Activated T-cell treated with anti-CD3 and anti-CD28 coated beads for 24 hours (primary cell): ENCODE measurements at regions not wholly inside any gene's neighbourhood (a gene's known extent, or its start where the extent isn't known, plus 50 kb on each side); places are given as distances from the start of the nearest gene placed in this dataset.

Source experiments
- DNase-seq: peaks from one replicate; pipeline ENCODE4 v3.0.0-alpha.2; 2020; ENCODE audit warnings: low read depth

DNA sequence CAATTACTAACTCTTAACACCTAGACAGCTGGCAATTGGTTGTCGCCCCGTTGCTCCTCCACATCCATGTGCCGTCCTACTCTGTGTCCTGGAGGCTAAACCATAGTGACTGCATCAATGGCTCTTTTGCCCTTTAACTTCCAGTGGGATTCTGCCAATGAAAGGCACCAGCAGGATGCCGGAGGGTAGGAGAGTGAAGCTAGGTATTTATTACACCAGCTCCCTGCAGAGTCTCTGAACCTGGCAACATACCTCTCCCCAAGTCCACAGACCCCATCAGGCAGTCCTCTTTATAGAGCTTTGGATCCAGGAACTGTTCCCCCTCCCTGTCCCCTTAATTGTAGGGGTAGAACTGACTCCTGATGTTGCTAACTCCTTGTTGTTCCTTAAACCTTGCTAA lies 426.8 kb downstream of the HNRNPD start:
- no peak for DNase-seq

DNA sequence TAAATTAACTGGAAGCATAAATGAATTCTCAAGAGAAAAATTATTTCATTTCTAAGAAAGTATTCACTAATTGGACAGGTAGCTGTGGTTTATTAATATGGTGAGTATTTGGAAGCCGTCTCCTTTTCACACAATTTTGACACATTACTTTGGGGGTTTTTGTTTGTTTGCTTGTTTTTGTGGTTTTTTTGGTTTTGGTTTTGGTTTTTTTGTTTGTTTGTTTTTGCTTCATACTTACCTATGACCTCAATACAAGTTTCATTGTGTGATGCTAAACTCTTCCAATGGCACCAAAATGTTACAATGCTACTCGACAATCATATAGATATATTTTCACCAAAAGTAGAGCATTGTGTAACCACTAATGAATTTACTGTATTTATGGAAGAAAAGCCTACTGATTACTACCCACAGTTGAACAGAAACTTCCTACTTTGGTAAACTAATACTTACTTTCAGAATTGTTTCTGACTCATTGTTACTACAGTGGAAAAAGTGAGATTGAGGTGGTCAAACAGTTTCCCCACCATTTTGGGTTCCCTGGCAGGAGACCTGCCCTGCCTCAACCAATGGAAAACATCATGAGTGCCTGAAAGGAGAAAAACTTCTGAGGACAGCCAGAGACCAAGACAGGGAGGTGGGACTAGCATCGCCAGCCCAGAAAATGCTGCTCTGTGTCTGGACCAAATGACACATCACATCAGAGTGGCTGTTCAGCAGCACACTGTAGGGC lies 443.1 kb downstream of the HNRNPD start:
- no peak for DNase-seq

DNA sequence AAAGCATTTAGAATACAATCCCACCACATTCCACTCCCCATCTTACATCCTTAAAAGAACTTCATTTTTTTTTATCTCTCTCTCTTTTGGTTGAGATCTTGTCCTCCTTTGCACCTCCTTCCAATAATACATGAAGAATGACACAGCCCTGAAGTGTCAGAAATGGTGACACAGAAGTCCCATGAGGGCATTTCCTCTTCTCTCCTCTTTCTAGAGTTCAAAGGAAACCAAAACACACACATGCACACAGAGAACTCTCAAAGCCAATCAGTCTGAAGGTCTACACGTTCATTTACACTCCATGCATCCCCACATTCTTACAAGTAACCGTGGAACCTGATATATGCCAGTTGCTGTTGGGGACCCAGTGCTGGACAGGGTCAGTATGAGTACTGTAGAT lies 450.7 kb downstream of the HNRNPD start:
- DNase-seq, result no peak

DNA sequence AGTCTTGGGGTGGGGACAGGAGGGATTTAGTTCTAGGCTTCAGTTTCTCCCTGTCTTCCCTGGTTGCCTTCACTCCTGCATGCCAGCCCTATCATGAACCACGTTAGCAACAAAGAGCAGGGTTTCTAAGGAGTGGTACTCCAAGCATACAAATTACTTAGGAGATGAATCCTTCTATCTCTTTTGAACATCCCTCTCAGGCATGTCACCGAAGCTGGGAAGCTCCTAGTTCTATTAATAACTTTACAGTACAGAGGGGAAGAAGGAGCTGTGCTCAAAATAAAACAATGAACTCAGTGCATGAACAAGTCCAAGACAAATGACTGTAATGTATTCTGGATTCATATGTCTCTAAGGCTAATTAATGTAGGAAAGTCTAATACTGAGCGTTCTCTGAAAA lies 450.6 kb upstream of the RASGEF1B start:
- DNase-seq, result no peak

DNA sequence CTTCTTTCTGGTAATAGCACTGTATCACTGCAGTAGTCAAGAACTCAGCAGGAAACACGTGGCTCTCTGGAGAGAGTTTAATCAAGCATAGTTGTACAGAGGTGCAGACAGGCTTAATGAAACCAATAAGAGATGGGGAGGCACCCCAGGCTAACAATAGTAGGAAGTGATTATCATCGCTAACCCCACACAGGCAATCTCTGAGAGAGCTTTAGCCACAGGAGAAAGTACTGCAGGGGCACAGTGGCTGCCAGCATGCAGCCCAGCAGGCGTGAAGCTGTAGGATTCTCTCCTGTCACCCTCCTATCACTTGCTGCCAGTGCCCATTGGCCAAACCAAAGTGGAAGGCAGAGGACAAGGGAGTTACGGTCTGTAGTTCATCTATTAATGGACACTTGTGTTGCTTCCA lies 450.0 kb upstream of the RASGEF1B start:
- no peak for DNase-seq

DNA sequence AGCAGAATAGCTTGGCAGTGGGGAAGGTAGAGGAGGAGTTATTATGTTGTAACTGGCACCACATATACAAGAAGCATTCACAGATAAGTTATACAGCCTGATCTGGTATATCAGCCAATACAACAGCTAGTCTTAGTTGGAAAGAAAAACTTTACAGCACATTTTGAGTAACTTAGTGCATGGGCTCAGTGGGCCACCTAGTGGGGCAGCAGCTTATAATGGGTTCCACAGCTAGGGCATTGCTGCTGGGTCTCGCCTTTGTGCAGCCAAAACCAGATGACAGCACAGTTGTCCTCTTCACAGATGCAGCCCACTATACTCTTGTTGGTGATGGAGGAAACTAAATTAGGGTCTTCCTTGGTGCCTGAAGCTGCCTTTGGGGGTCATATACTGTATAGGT lies 448.1 kb upstream of the RASGEF1B start:
- no peak for DNase-seq

DNA sequence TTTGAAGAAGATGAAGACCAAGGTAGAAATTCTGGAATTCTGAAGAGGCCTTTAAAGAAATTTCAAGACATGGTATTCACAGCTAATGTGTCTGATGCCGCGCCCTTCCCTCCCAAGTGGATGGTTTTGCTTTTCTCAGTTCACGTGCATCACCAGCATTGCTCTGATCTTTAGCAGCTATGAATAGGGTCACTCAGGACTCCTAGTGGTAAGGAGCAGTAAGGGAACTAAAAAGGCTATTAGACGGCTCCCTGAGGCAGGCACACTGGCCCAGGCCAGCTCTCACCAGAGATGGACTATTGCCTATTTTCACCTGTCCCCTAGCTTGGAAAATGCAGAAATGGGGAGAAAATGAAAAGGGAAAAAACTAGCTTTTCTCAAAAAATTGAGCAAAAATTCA lies 447.5 kb upstream of the RASGEF1B start:
- no peak for DNase-seq

DNA sequence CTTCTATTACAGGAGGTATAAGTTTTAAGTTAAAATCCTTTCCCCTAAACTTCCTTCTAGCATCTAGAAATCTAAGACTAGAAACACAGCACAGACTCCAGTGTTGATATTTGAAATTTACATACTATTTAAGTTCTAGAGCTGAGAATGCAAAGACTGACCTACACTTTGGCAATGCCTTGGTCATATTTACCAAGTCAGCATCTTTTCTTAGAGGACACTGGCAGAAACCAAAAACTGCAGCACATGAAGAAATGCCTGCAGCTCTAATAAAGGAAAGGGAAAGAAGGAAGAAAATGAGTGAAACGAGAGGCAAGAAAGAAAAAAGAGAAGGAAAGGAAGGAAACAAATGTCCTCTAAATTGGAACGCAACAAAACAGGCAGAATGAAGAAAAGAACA lies 443.7 kb upstream of the RASGEF1B start:
- no peak for DNase-seq

DNA sequence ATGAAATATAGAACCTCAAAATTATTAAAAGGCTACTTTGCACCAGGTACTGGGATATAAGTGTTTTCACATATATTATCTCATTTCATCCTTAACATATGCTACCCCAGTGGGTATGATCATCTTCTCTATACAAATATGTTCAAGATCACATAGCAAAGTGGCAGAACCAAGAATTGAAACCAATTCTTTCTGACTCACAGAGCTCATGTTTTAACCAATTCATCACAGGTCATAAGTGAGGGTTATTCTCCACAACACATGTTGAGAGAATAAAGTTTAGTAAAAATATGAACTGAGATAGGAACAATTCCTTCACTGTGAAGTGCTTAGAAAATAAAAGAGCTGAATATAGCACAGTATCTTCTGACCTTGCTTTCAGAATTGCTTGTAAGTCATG lies 442.9 kb upstream of the RASGEF1B start:
- DNase-seq, result no peak

DNA sequence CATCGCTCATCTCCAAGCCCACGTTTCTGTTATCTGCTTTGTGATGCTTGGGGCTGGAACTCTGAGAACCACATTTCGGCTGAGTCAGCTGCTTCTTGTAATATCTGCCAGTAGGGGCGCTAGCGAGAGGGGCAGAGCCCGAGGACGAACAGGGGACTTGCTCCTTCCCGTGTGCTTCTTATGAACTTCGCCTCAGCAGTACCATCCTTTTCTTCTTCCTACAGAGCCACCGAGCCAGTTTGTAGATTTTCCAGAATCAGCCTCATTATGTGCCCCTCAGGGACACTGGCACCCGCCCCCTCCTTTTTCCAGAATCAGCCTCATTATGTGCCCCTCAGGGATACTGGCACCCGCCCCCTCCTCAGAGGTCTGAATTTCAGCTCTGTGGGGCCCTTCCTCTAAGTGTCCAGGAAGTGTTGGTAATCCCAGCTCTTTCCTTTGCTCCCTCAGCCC lies 441.7 kb upstream of the RASGEF1B start:
- DNase-seq, result peak; percentile 48

DNA sequence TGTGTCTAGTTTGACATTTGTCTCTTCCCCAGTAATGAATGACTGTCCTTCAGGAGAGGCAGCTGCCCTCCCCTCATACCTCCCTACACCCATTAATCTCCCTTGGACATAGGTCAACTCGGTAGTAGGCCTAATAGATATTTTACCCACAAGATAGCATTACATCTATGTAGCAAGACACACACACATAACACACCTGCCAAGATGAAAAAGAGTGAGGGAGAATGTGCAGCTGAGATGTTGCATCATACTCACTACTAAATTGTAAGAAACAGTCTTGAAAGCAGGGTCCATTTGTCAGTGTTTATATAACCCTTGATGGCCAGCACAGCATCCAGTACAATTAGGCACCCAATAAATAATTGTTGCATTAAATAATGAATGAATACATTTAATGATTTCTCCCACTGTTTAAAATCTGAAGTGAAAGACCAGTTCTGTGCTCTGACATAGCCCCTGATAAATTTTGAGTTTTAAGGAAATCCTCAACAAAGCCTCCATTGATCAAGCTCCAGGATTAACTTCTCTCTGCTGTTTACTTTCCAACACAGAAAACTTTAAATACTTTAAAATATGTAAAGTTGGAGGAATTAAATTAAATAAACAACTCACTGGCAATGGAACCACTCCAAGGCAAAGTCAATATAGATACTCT lies 440.8 kb upstream of the RASGEF1B start:
- no peak for DNase-seq

DNA sequence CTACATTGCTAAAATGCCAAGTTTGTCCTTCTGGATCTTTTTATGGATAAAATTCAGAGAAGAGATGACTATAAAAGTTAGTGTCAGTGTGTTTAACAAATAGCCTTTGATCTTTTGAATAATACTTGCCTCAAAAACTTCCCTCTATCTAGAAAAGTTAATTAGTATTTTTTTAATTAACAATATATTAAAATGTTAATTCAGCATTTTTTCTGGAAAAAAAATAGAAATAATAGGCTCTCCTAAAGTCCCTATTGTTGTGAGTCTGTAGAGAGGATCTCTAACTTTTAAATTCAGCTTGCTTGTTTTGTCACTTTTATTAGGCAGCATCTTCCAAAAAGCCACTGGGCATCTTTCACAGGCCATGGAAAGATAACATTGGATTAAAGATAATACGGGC lies 435.2 kb upstream of the RASGEF1B start:
- no peak for DNase-seq

DNA sequence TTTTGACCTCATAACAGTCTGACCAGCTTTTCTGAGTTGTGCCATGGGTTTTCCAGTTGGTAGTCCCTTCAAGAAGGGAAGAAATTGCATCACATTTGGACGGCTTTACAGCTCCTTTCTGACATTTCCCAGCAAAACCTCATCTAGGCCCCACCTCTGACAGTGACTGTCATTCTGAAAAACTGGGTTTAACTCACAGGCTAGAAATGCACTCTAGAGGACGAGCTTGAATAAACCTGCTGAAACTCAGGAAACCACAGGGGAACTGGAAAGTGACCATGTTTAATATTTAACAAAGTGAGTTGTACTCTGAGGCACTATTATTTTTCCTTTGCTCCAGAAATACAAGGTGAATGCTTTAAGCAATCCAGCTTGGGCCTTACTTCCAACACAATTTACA lies 434.3 kb upstream of the RASGEF1B start:
- no peak for DNase-seq

DNA sequence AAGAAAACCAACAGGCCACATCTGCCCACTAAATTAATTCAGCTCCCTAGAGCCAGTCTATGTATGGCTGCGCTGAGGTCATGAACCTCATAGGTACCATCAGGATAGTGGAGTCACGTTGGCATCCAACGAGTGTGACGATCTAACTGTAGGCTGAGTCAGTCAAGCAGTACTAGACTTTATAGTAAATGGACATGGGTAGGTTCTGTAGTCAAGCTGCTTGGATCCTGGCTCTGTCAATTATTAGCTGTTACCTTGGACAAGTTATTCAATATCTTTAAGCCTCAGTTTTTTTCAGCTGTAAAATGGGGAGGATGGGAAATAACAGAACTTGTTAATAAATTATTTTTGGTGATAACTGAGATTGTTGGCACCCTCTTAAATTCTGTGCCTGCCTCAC lies 432.4 kb upstream of the RASGEF1B start:
- no peak for DNase-seq

DNA sequence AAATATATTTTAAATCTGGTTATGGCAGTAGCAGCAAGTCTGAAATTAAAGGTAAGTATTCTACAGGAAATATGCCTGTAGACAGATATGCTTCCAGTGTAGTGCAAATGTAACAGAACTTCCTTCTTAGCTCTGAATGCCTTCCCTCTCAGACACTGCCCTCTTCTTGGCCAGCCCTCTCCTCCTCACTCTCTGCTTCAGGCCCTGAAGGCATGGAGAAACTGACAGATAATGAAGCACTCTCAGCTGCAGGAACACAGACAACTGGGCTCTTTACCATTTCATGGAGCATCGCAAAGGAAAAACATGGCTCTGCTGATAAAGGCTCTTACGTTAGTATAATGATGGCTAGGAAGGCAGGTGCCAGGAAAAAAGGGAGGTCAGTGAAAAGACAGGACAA lies 431.5 kb upstream of the RASGEF1B start:
- DNase-seq, result no peak

DNA sequence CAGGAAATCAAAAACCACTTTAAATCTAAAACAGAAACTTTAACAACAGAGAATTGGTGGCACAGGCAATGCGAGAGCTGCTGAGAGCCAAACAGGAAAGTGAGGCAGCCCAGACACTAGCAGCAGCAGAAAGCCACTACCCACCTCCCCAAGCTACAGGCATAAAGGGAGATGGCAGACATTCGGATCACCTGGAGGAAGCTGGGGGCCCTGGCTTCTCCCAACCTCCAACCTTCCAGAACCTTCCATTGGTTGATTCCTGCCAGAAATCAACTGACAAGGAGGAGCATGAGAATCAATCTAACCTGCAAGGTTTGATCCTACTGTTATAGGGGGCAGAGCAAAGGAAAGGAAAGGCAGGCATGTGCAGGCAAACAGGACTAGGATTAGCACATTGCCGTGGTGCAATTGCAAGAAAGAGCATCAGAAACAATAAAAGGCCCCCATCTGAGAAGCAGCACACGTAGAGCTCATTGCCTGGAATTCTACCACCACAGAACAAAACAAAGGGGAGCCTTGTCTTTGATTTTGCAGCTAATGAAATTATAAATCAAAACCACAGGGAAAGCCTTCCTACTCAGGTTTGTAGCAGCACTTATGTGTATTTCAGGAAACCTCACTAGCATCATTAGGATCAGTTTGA lies 427.3 kb upstream of the RASGEF1B start:
- DNase-seq, result no peak

DNA sequence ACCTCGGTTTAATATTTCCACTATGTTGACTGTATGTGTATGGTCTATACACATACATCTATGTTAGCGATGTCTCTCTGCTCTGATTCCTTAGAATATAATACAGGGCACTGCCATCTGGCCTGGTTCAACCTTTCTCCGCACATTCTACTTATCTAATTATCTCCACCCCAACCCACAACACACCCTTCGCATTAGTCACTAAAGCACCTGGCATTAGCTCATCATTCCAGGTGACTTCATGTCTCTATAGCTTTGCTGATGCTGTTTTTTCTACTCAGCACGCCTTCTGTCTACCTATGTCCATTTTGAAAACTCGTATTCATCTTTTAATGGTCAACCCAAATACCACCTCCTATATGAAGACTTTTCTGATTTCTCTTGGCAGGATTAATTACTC lies 425.2 kb upstream of the RASGEF1B start:
- DNase-seq, result no peak

DNA sequence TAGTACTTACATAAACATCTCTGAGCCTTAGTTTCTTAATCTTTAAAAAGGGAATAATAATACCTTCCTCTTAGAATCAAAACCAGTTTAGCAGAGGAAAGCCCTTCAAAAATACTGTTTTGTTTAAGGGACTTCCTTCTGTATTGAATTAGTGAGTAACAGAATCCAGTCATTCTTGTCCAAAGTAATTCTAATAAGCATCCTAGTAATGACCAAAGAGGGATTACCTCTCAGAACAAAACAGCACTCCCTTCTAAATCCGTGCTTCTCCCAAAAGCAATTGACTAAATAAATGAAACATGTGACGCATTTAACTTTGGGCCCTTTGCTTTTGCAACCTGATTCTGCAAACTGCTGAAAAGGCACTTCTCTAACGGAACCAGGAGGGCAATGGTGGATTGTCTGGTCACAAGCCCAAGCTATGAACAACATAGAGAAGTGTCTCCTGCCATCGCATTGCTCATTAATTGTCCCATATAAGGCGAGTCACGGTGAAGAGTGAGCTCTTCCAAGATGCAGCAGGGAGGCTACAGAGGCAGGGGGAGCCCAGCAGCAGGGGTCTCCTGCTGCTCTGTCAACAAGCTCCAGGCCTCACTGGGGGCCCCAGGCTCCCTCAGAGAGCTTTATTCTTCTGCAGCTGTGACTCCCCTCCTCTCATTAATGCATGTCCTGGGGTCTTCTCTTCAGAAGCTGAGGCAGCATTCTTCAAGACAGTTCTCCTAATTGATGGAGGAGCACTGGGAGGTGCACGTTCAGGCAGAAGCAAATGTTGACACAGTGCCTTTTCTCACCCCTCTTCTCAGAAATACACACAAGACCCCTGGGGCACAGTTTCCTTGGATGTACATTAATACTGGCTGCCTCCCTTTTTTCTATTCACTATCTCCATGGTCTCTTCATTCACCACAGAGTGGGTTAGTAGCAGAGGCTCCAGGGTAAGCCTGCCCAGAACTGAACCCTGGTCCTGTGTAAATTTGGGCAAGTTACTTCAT lies 419.6 kb upstream of the RASGEF1B start:
- DNase-seq, result no peak

DNA sequence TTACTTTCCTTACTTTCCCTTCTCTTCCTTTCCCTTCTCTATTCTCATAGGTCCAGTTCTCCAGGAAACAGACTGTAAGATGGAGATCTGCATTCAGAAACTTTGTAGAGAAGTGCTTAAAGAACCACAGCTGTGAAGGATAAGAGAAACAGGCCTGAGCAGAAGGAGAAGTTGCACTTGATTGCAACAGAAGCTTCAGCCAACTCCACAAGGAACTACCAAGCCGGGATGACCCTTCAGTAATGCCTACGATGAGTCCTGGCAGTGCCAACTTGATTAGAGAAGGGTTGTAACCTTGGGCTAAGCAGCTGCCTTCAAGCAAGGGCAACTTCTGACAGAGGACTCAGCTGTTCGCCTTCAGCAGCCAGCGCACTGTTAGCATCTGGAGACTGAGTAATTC lies 413.3 kb upstream of the RASGEF1B start:
- DNase-seq, result no peak

DNA sequence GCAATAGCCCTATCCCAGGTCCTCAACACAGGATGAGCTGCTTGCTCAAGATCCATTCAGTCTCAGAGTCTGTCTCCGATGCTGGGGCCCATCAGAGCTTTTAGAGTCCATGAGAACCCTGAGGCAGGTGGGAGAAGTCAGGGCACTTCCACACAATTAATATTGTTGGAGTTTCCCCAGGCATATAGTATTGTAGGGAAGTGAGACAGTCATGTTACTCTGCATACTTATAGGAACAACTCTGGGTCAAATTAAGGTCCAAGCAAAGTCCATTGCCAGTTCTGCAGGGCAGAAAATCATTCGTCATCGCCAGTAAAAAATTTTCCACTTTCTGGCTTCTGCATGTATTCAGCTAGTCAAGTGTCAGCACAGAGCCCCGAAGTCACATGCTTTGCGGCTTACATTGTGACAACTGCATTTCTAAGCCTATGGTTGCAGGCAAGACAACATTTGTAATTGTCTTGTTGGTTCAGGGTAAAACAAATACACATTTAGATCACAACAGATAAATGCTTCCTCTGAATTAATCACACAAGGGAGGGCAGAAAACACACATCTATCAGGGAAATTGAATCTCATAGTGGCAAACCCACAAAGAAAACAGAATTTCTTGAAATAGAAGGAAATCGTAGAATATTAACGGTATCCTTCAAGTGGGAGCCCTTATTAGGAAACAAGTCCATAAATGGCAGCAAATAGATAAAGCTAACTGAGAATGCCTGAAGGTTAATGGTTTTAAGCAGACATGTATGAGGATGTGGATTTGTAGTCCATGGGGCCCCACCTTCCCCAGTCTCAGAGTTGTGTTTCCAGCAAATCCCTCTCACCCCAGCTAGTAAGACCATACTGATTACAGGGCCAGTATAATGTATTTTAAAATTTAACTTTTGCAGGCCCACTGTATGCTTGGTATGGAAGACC lies 412.1 kb upstream of the RASGEF1B start:
- DNase-seq, result no peak

DNA sequence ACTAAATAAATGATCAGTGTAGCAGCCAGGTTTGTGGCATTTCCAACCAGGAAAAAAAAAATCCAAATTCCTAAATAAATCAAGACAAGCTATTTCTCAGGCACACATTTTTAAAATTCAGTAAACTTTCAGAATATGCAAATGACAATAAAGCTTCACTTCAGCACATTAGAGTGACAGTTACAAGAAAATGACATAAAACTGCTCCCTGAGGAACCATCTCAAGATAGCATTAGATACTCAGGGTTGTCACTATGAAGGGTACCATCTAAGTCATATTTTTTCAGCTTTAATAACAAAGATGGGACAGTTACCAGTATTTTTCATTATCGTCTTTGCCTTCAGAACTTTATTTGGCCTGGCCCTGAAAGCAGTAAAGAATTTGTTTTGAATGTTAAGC lies 411.3 kb upstream of the RASGEF1B start:
- no peak for DNase-seq
